GM12874 (cell line): ENCODE measurements at regions not wholly inside any gene's neighbourhood (a gene's known extent, or its start where the extent isn't known, plus 50 kb on each side); places are given as distances from the start of the nearest gene placed in this dataset.

Experiments
- TF ChIP-seq, protein P1 (sequence below): IDR thresholded peaks from 2 replicates; pipeline ENCODE4 v1.5.1; 2011; ENCODE audit warnings: low read depth, mild to moderate bottlenecking, control low read depth, low read length, moderate library complexity; ENCODE audit not compliant: insufficient read depth

GRCh38 chr4:96262057-96262456 is 422.2 kb downstream of the PDHA2 start:
- TF ChIP-seq, protein P1, sequence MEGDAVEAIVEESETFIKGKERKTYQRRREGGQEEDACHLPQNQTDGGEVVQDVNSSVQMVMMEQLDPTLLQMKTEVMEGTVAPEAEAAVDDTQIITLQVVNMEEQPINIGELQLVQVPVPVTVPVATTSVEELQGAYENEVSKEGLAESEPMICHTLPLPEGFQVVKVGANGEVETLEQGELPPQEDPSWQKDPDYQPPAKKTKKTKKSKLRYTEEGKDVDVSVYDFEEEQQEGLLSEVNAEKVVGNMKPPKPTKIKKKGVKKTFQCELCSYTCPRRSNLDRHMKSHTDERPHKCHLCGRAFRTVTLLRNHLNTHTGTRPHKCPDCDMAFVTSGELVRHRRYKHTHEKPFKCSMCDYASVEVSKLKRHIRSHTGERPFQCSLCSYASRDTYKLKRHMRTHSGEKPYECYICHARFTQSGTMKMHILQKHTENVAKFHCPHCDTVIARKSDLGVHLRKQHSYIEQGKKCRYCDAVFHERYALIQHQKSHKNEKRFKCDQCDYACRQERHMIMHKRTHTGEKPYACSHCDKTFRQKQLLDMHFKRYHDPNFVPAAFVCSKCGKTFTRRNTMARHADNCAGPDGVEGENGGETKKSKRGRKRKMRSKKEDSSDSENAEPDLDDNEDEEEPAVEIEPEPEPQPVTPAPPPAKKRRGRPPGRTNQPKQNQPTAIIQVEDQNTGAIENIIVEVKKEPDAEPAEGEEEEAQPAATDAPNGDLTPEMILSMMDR, result no peak

DNA sequence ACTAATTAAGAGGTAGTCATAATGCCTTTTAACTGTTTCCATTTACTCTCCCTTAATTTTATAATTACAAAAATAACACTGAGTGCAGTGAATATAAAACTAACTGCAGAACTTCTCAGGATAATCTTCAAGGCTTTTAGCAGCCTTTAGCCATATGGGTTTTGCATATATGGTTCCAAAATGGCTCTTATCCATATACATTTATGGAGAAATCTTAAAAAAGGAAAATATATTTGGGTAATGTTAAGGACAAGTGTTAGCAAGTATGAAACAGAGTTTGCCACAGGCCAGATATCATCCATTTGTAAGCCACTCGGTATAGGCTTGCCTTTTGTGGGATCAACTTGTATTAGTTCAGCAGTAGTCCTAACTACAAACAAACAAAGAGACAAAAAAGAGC is 423.4 kb downstream of the PDHA2 start:
- TF ChIP-seq, protein P1, result no peak

DNA sequence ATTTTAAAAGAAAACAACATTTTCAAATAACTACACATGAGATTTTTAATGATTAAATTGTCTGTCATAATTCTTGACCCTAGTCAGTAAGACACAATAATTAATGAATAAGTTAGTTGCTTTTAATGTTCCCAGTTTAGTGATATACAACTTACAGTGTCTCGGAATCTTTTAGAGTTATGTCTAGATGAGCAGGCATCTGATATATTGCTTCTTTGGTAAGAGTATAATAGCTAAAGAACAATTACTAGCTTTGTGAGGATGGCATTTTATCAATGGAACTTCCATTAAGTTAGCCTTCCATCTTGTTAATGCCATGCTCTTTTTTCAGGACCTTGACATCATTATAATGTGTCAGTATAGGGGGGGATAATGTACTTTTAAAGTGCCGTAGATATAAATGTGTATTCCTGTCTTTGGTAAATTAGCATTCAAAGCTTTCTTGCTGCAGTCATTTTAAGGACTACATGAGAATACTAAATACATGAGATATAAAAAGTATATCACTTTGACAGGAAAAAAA is 425.1 kb downstream of the PDHA2 start:
- TF ChIP-seq, protein P1, result no peak

- TF ChIP-seq, protein P1, result no peak
Observed at GRCh38 chr4:96293806-96294205, 453.9 kb downstream of the PDHA2 start.

DNA sequence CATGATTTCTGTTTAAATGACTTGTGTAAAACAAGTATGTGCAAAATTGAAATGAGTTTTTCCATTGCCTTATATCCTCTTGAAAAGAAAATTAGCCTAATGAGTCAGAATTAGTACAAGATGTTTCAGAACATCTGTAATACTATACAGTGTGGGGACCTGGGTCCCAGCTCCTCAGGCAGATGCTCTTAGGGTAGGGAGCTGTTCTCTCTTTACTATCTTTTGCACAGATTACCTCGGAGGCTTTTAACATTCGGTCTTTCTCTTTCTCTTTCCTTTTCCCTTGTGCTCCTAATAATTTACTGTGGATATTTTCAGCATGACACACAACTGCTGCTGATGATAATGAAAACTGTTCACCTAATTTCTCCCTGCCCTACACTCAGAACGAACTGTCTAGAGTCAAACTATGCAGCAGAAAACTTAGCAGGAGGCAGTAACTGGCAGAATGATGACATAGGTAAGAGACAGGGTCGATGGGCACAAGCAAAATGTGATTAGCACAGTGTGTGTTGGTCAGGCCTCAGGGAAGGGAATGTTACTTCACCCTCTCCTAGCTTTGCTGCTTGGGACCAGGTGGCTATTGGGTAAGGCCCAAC is 455.3 kb downstream of the PDHA2 start:
- TF ChIP-seq, protein P1, result no peak

- TF ChIP-seq, protein P1, result no peak
Observed at GRCh38 chr4:96301715-96302114, 461.8 kb downstream of the PDHA2 start.

DNA sequence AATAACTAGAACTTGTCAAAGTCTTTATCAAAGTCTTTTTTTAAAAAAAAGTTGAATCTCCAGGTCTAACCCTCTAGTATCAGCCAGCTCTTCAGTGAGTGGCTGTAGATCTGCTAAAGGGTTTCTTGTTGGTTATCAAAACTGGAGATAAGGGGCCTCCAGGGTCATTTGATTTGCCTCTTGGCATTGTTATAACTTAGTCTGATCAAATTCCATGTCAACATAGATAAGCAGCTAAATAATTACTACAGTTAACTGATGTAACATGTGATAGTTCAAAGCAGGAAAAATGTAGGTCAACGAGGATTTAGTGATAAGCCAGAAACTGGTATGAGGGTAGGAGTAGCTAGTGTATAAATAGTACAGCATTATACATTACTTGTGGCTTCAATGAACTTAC is 465.1 kb downstream of the PDHA2 start:
- TF ChIP-seq, protein P1, result no peak
